ENCODE measurements at regions not wholly inside any gene's neighbourhood (a gene's known extent, or its start where the extent isn't known, plus 50 kb on each side); places are given as distances from the start of the nearest gene placed in this dataset.

DNA sequence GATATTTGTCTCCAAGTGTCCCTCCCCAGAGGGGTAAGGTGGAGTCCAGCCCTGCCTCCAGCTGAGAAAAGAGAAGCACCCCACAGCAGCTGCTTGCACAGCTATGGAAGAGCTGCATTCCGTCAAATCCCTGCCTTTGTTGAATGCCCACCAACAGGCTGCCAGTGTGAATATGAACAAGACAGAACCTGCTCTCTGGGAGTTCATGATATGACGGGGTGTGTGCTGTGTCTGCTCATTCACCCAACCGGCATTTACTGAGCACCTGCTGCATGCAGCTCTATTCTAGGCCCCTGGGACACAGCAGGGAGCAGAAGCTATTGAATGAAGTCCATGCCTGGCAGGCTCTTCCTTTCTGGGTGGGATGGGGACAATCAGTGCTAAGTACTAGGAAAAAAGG is 238.8 kb downstream of the GADD45G start:
- no peak for DNase-seq (ENCODE audit: low read depth in 1 of 2, low spot score in 2 of 2)
- POLR2A ChIA-PET (ENCODE audit: partially characterized antibody): interaction anchor here (1.5 kb wide), 1 partner anchor 8 kb away, joined by 4 read pairs; no protein-coding TSS in a partner anchor
- Histone ChIP-seq H3K27me3 (replicated peaks in 1 of 4; ENCODE audit: control insufficient read depth in 3 of 4, extremely low read depth in 1 of 4, insufficient read depth in 3 of 4, low read length in 3 of 4) (peaks cover 0 to 3% (median 0%) of the 10 kb centered on the region in 4 experiments; a peak in 1 of 7 replicates), H3K18ac (ENCODE audit: extremely low read depth, low read length) (no peak overlapping the region), H2BK12ac (ENCODE audit: low read depth, low read length) (no peak overlapping the region), H3K79me2 (ENCODE audit: control insufficient read depth in 1 of 2, insufficient read depth in 2 of 2, low read length in 2 of 2) (no peaks in the 10 kb centered on the region), H3K36me3 (ENCODE audit: control insufficient read depth in 2 of 4, insufficient read depth in 4 of 4, low read length in 3 of 4) (no peaks in the 10 kb centered on the region), H4K20me1 (replicated peaks in 1 of 2; ENCODE audit: control insufficient read depth in 1 of 2, insufficient read depth in 2 of 2, low read length in 2 of 2) (no peaks in the 10 kb centered on the region), H3K9ac (replicated peaks in 1 of 4; ENCODE audit: extremely low read depth in 1 of 4, low read depth in 3 of 4, low read length in 3 of 4) (no peak overlapping the region), H3K4me1 (replicated peaks in 1 of 4; ENCODE audit: control insufficient read depth in 3 of 4, insufficient read depth in 4 of 4, low read length in 3 of 4) (peaks cover 0 to 6% (median 4%) of the 10 kb centered on the region in 4 experiments; a peak in 3 of 7 replicates), H2BK120ac (replicated peaks; ENCODE audit: low read depth, low read length) (no peak overlapping the region), H3K4me2 (ENCODE audit: insufficient read depth in 1 of 2, low read depth in 2 of 2, low read length in 2 of 2) (no peak overlapping the region), H2AK5ac (ENCODE audit: low read depth, low read length) (no peak overlapping the region), H3K27ac (ENCODE audit: low read depth, low read length) (no peak overlapping the region), H3K56ac (replicated peaks; ENCODE audit: insufficient read length, low read depth, low read length) (no peak overlapping the region), H4K91ac (replicated peaks; ENCODE audit: insufficient read length, low read length) (no peak overlapping the region), H3K23me2 (ENCODE audit: low read depth, low read length) (no peaks in the 10 kb centered on the region), H3K9me3 (ENCODE audit: insufficient read depth in 2 of 2, low read depth in 1 of 2, low read length in 1 of 2) (no peaks in the 10 kb centered on the region), H2BK20ac (ENCODE audit: low read length) (no peak overlapping the region), H3K79me1 (ENCODE audit: low read depth, low read length) (no peaks in the 10 kb centered on the region), H4K8ac (ENCODE audit: extremely low read depth, insufficient read depth, low read length) (no peak overlapping the region), H3K4ac (replicated peaks; ENCODE audit: insufficient read length, low read depth, low read length) (no peak overlapping the region), H3K4me3 (ENCODE audit: extremely low read depth in 1 of 4, insufficient read depth in 2 of 4, low read depth in 3 of 4, low read length in 4 of 4) (no peak overlapping the region), H4K5ac (ENCODE audit: insufficient read length, low read depth, low read length) (no peak overlapping the region), H3K14ac (ENCODE audit: insufficient read length) (no peak overlapping the region), H2AFZ (ENCODE audit: low read length) (no peak overlapping the region), H2BK15ac (ENCODE audit: low read length) (no peak overlapping the region), H2BK5ac (ENCODE audit: low read depth, low read length) (no peak overlapping the region), H3K23ac (ENCODE audit: insufficient read length) (no peak overlapping the region)
- no peak for FAIRE-seq
- WGBS, 2 experiments (ENCODE audit: extremely low coverage in 1 of 2, insufficient coverage in 1 of 2, insufficient read length in 1 of 2, insufficient replicate concordance in 2 of 2, low coverage in 1 of 2, low lambda C conversion rate in 2 of 2, missing lambda C conversion rate in 1 of 2): 91% methylated on average over 3 of the region's 3 CpGs; no CpG with 5 or more reads in 1 of the 2 experiments
- TF ChIP-seq RAD21 (IDR thresholded peaks at IDR 0.05 in 1 of 2, conservative IDR thresholded peaks at IDR 0.05 in 1 of 2; ENCODE audit: low read depth in 2 of 2, low read length in 2 of 2): no peak
- no peak for TF ChIP-seq POU5F1 (IDR thresholded peaks at IDR 0.05; ENCODE audit: low read depth, low read length)
- no peak for TF ChIP-seq EZH2 (IDR thresholded peaks at IDR 0.05; ENCODE audit: low read depth, low read length, severe bottlenecking)
- no peak for TF ChIP-seq JUN (IDR thresholded peaks at IDR 0.05; ENCODE audit: low read depth, low read length)
- TF ChIP-seq CHD2 (IDR thresholded peaks at IDR 0.05; ENCODE audit: low read length): no peak
- TF ChIP-seq, protein P1, sequence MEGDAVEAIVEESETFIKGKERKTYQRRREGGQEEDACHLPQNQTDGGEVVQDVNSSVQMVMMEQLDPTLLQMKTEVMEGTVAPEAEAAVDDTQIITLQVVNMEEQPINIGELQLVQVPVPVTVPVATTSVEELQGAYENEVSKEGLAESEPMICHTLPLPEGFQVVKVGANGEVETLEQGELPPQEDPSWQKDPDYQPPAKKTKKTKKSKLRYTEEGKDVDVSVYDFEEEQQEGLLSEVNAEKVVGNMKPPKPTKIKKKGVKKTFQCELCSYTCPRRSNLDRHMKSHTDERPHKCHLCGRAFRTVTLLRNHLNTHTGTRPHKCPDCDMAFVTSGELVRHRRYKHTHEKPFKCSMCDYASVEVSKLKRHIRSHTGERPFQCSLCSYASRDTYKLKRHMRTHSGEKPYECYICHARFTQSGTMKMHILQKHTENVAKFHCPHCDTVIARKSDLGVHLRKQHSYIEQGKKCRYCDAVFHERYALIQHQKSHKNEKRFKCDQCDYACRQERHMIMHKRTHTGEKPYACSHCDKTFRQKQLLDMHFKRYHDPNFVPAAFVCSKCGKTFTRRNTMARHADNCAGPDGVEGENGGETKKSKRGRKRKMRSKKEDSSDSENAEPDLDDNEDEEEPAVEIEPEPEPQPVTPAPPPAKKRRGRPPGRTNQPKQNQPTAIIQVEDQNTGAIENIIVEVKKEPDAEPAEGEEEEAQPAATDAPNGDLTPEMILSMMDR (IDR thresholded peaks at IDR 0.05; ENCODE audit: control extremely low read depth in 1 of 3, insufficient read depth in 1 of 3, low read depth in 1 of 3, low read length in 3 of 3): no peak
- TF ChIP-seq KDM4A (IDR thresholded peaks at IDR 0.05; ENCODE audit: low read depth, low read length, severe bottlenecking): no peak
- TF ChIP-seq, protein P2, sequence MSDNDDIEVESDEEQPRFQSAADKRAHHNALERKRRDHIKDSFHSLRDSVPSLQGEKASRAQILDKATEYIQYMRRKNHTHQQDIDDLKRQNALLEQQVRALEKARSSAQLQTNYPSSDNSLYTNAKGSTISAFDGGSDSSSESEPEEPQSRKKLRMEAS (IDR thresholded peaks at IDR 0.05): no peak
- no peak for TF ChIP-seq RFX5 (IDR thresholded peaks at IDR 0.05; ENCODE audit: borderline replicate concordance, low read depth, low read length)
- no peak for TF ChIP-seq KDM5A (IDR thresholded peaks at IDR 0.05; ENCODE audit: low read length)
- no peak for TF ChIP-seq ZNF274 (IDR thresholded peaks at IDR 0.05; ENCODE audit: borderline replicate concordance, extremely low read depth, low read length)
- TF ChIP-seq CREB1 (IDR thresholded peaks at IDR 0.05): no peak
- CTCF ChIA-PET (ENCODE audit: partially characterized antibody): interaction anchor here (1.2 kb wide), 1 partner anchor 246 kb away, joined by 3 read pairs; no protein-coding TSS in a partner anchor

Data from H1 (cell line).